ENCODE measurements at regions not wholly inside any gene's neighbourhood (a gene's known extent, or its start where the extent isn't known, plus 50 kb on each side); places are given as distances from the start of the nearest gene placed in this dataset.
"Not testable (repeated sequence)": the region's sequence is repeated elsewhere in the genome, so short reads cannot be mapped to it uniquely, and the experiment has no call there.

DNA sequence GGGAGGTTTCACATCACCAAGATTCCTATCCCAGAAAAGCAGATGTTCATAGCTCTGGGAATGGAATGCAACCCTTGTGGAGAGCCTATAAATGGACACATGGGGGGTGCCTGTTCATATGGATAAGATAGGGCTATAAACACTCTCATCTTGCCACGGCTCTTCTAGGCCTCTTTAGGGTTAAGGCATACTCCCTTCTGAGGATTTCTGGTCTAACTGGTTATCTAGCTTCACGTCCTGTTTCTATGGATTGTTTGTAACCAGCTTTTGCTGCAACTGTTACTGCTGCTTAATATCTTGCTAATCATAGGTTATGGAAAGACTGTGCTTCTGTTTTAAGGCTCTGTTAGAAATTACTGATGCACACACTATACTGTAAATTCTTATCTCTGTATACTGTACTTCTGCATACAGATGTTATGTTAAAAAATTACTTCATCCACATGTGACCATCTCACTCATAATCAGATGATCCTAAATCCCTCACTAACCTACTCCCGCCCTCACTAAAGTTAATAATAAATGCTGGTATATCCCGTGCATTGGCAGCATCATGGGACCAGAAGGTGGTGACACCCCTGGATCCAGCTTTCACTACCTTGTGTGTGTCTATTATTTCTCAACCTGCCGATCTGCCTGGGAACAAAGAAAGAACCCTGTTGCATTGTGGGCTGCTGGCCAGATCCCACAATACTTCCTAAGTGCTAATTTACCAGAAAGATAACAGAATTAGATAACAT, 68.7 kb downstream of the PRKAB2 start:
- H3K27ac ChIP-seq; H3K4me3 ChIP-seq; H3K4me1 ChIP-seq; H3K4me2 ChIP-seq; DNase-seq (ENCODE audit: low read depth in 1 of 2, low spot score in 1 of 2); POLR2A ChIA-PET; FAIRE-seq; H3K9me3 ChIP-seq; ATAC-seq; CTCF ChIA-PET: not testable (repeated sequence)
- 4% methylated on average over 5 of the region's 5 CpGs for WGBS (ENCODE audit: missing lambda C conversion rate)

DNA sequence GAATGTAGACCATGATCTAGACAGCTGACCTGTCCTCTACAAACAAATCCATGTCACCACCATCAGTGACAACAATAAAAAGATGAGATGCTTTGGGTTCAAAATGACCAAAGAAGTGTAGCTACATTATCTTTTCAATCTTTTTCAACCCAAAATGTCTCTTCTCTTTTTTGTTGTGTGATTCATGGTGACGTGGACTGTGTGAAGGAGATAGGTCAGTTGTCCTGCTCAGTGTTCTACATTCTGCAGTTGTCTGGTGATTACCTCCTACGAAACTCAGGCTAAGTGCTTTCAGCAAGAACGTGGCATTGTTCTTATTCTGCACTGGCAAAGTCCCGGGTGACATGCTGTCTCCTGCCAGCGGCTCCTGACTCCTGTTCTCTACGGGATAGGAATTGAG, 73.1 kb downstream of the PRKAB2 start:
- DNase-seq (ENCODE audit: low read depth in 1 of 2, low spot score in 1 of 2) (no peak), ATAC-seq (no peak), FAIRE-seq (no peak)
- H3K9me3 ChIP-seq, result no peaks in the 10 kb centered on the region
- H3K4me1 ChIP-seq, result no peaks in the 10 kb centered on the region
- 5% methylated on average over 6 of the region's 6 CpGs for WGBS (ENCODE audit: missing lambda C conversion rate)
- CTCF ChIA-PET, result interaction anchor here (1.4 kb wide), 1 partner anchor 144 kb away, joined by 3 read pairs; no protein-coding TSS in a partner anchor
- no peak overlapping the region for H3K4me3 ChIP-seq
- TF ChIP-seq JUN (IDR thresholded peaks at IDR 0.05) (no peak), BHLHE40 (IDR thresholded peaks at IDR 0.05; ENCODE audit: low read depth, low read length) (no peak), RNF2 (IDR thresholded peaks at IDR 0.05; ENCODE audit: borderline replicate concordance, low read depth) (no peak), ZC3H11A (IDR thresholded peaks at IDR 0.05) (no peak), POLR2AphosphoS2 (conservative IDR thresholded peaks at IDR 0.05; ENCODE audit: low read length) (no peak), PHF8 (IDR thresholded peaks at IDR 0.05; ENCODE audit: borderline replicate concordance, low read depth) (no peak), EP300 (IDR thresholded peaks at IDR 0.05) (no peak), FOSL2 (IDR thresholded peaks at IDR 0.05) (no peak), FOSL2 (CRISPR knock-in tag; IDR thresholded peaks at IDR 0.05) (no peak), CBX2 (IDR thresholded peaks at IDR 0.05; ENCODE audit: borderline replicate concordance, low read depth) (no peak), MYC (IDR thresholded peaks at IDR 0.05; ENCODE audit: borderline replicate concordance, low read length) (no peak)
- TF ChIP-seq, protein P1, sequence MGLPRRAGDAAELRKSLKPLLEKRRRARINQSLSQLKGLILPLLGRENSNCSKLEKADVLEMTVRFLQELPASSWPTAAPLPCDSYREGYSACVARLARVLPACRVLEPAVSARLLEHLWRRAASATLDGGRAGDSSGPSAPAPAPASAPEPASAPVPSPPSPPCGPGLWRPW (IDR thresholded peaks at IDR 0.05), result no peak
- no peak overlapping the region for H3K4me2 ChIP-seq
- H3K27ac ChIP-seq, result no peak overlapping the region
- POLR2A ChIA-PET, result no interaction called here

DNA sequence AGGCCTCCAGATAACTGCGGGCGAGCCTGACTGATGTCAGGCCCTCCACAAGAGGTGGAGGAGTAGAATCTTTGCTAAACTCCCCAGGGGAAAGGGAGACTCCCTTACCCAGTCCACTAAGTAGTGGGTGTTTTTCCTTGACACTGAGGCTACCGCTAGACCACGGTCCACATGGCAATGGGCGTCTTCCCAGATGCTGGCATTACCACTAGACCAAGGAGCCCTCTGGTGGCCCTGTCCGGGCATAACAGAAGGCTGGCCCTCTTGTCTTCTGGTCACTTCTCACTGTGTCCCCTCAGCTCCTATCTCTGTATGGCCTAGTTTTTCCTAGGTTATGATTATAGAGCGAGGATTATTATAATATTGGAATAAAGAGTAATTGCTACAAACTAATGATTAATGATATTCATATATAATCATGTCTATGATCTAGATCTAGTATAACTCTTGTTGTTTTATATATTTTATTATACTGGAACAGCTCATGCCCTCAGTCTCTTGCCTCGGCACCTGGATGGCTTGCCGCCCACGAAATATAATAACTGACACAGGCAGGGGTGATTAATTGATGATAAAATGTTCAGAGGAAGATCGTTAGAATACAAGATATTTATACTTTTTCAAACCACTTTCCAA, 73.8 kb downstream of the PRKAB2 start:
- H3K4me3 ChIP-seq, POLR2A ChIA-PET, H3K27ac ChIP-seq, H3K4me1 ChIP-seq, FAIRE-seq, H3K4me2 ChIP-seq, H3K9me3 ChIP-seq: not testable (repeated sequence)
- DNase-seq (ENCODE audit: low read depth in 1 of 2, low spot score in 1 of 2), result peak in 1 of 2 experiments; percentile 45
- 33% methylated on average over 11 of the region's 11 CpGs for WGBS (ENCODE audit: missing lambda C conversion rate)
- CTCF ChIA-PET, result interaction anchor here (0.6 kb wide), 1 partner anchor 8 kb away, joined by 3 read pairs; no protein-coding TSS in a partner anchor
- peak in 1 of 2 experiments; percentile 55; a peak in 2 of 6 replicates for ATAC-seq
- TF ChIP-seq RAD21 (conservative IDR thresholded peaks at IDR 0.05 in 1 of 2, IDR thresholded peaks at IDR 0.05 in 1 of 2) (peak; percentile 40 to 51; a peak in 3 of 5 replicates), SMC3 (IDR thresholded peaks at IDR 0.05) (peak; percentile 33; the same call in 2 of the 3 replicates)
- TF ChIP-seq, protein P2, sequence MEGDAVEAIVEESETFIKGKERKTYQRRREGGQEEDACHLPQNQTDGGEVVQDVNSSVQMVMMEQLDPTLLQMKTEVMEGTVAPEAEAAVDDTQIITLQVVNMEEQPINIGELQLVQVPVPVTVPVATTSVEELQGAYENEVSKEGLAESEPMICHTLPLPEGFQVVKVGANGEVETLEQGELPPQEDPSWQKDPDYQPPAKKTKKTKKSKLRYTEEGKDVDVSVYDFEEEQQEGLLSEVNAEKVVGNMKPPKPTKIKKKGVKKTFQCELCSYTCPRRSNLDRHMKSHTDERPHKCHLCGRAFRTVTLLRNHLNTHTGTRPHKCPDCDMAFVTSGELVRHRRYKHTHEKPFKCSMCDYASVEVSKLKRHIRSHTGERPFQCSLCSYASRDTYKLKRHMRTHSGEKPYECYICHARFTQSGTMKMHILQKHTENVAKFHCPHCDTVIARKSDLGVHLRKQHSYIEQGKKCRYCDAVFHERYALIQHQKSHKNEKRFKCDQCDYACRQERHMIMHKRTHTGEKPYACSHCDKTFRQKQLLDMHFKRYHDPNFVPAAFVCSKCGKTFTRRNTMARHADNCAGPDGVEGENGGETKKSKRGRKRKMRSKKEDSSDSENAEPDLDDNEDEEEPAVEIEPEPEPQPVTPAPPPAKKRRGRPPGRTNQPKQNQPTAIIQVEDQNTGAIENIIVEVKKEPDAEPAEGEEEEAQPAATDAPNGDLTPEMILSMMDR (IDR thresholded peaks at IDR 0.05), result peak; percentile 40; the same call in 2 of the 3 replicates

DNA sequence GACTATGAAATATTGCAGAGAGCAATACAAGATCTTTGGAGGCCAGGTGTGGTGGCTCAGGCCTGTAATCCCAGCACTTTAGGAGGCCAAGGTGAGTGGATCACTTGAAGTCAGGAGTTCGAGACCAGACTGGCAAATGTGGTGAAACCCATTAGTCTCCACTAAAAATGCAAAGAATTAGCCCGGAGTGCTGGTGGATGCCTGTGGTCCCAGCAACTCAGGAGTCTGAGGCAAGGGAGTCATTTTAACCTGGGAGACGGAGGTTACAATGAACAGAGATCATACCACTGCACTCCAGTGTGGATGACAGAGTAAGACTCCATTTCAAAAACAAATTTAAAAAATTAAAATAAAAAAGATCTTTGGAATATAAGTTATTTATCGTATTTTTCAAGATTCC, 76.6 kb downstream of the PRKAB2 start:
- ATAC-seq (no peak), DNase-seq (ENCODE audit: low read depth in 1 of 2, low spot score in 1 of 2) (no peak), FAIRE-seq (no peak)
- WGBS (ENCODE audit: missing lambda C conversion rate), result 31% methylated on average over 4 of the region's 4 CpGs
- Histone ChIP-seq H3K4me3 (no peak overlapping the region), H3K4me2 (no peak overlapping the region), H3K9me3 (no peaks in the 10 kb centered on the region), H3K27ac (no peak overlapping the region), H3K4me1 (no peaks in the 10 kb centered on the region)
- ChIA-PET POLR2A (no interaction called here), CTCF (no interaction called here)
- no peak for TF ChIP-seq ESRRA (IDR thresholded peaks at IDR 0.05; ENCODE audit: borderline replicate concordance, low read length)
- no peak for TF ChIP-seq KDM1A (IDR thresholded peaks at IDR 0.05; ENCODE audit: low read depth)
- TF ChIP-seq, protein P3, sequence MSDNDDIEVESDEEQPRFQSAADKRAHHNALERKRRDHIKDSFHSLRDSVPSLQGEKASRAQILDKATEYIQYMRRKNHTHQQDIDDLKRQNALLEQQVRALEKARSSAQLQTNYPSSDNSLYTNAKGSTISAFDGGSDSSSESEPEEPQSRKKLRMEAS (IDR thresholded peaks at IDR 0.05), result no peak
- no peak for TF ChIP-seq POLR2AphosphoS2 (conservative IDR thresholded peaks at IDR 0.05; ENCODE audit: low read length)
- no peak for TF ChIP-seq JUN (IDR thresholded peaks at IDR 0.05)
- no peak for TF ChIP-seq POLR2A (IDR thresholded peaks at IDR 0.05; ENCODE audit: low read length)
- no peak for TF ChIP-seq PHF8 (IDR thresholded peaks at IDR 0.05; ENCODE audit: borderline replicate concordance, low read depth)
- TF ChIP-seq CHD4 (IDR thresholded peaks at IDR 0.05; ENCODE audit: borderline replicate concordance), result no peak
- no peak for TF ChIP-seq EHF (CRISPR knock-in tag; IDR thresholded peaks at IDR 0.05)
- TF ChIP-seq, protein P4, sequence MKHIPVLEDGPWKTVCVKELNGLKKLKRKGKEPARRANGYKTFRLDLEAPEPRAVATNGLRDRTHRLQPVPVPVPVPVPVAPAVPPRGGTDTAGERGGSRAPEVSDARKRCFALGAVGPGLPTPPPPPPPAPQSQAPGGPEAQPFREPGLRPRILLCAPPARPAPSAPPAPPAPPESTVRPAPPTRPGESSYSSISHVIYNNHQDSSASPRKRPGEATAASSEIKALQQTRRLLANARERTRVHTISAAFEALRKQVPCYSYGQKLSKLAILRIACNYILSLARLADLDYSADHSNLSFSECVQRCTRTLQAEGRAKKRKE (CRISPR knock-in tag; IDR thresholded peaks at IDR 0.05; ENCODE audit: low read depth), result no peak
- no peak for TF ChIP-seq TP53 (CRISPR knock-in tag; IDR thresholded peaks at IDR 0.05)
- no peak for TF ChIP-seq SMC3 (IDR thresholded peaks at IDR 0.05)
- TF ChIP-seq CEBPB (IDR thresholded peaks at IDR 0.05), result no peak
- TF ChIP-seq, protein P5, sequence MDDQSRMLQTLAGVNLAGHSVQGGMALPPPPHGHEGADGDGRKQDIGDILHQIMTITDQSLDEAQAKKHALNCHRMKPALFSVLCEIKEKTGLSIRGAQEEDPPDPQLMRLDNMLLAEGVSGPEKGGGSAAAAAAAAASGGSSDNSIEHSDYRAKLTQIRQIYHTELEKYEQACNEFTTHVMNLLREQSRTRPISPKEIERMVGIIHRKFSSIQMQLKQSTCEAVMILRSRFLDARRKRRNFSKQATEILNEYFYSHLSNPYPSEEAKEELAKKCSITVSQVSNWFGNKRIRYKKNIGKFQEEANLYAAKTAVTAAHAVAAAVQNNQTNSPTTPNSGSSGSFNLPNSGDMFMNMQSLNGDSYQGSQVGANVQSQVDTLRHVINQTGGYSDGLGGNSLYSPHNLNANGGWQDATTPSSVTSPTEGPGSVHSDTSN (IDR thresholded peaks at IDR 0.05), result no peak
